Uterus (tissue), 3 donors: ENCODE measurements at regions not wholly inside any gene's neighbourhood (a gene's known extent, or its start where the extent isn't known, plus 50 kb on each side); places are given as distances from the start of the nearest gene placed in this dataset.
A peak's percentile ranks its signal among the peaks of the same experiment; 100 is the strongest.

Source experiments
- DNase-seq, 2 donors: peaks; one replicate each; pipeline ENCODE4 v3.0.0-alpha.2; 2019 to 2020
- H3K27ac ChIP-seq, 2 donors: fragments of 200-600 bp; sonication (generic); 1 replicate in 1 of 2; 2 replicates in 1 of 2; pipeline ENCODE4 v1.5.1; 2016 to 2018
- H3K27me3 ChIP-seq, 2 donors: fragments of 200-600 bp; sonication (generic); one replicate each; pipeline ENCODE4 v1.5.1; 2018 to 2019; ENCODE audit warnings: control low read depth in 1 of 2
- H3K36me3 ChIP-seq, 2 donors: fragments of 200-600 bp; sonication (generic); one replicate each; pipeline ENCODE4 v1.5.1; 2019; ENCODE audit warnings: control low read depth in 1 of 2
- H3K4me1 ChIP-seq, 2 donors: fragments of 200-600 bp; sonication (generic); one replicate each; pipeline ENCODE4 v1.5.1; 2018 to 2019; ENCODE audit warnings: control low read depth in 1 of 2
- H3K4me3 ChIP-seq, 2 donors: fragments of 200-600 bp; sonication (generic); 1 replicate in 1 of 2; 2 replicates in 1 of 2; pipeline ENCODE4 v1.5.1; 2018 to 2019; ENCODE audit warnings: mild to moderate bottlenecking in 1 of 2
- H3K9me3 ChIP-seq, 2 donors: fragments of 200-600 bp; sonication (generic); one replicate each; pipeline ENCODE4 v1.5.1; 2019; ENCODE audit warnings: control low read depth in 1 of 2
- CTCF ChIP-seq, 4 experiments: fragments of 200-600 bp in 2 of 4; fragments of 450-650 bp in 2 of 4; sonication (generic) in 2 of 4; IDR thresholded peaks; one replicate each; pipeline ENCODE4 v1.5.1; 2016 to 2019; ENCODE audit warnings: antibody characterized with exemption in 4 of 4, mild to moderate bottlenecking in 2 of 4, moderate library complexity in 1 of 4
- POLR2A ChIP-seq, 2 donors: fragments of 450-650 bp; IDR thresholded peaks; one replicate each; pipeline ENCODE4 v1.6.1; 2016; ENCODE audit warnings: antibody characterized with exemption in 2 of 2, mild to moderate bottlenecking in 1 of 2, moderate library complexity in 1 of 2
- intact Hi-C: fragments of 100-400 bp; cut with DNase I; formaldehyde crosslinking; loops from one replicate; pipeline ENCODE4 v1.15.1; 2023; ENCODE audit warnings: low total_unique reads
- donor health status: DM: yes; HTN: yes; CAD: no.

GRCh38 chr18:75912829-75913228, 485.3 kb upstream of the SMIM21 start:
- H3K27ac ChIP-seq: no peak overlapping the region
- no peaks in the 10 kb centered on the region for H3K9me3 ChIP-seq
- H3K4me1 ChIP-seq: no peaks in the 10 kb centered on the region
- H3K27me3 ChIP-seq: no peaks in the 10 kb centered on the region
- intact Hi-C loops: no loop called here
- H3K36me3 ChIP-seq: no peaks in the 10 kb centered on the region
- no peak overlapping the region for H3K4me3 ChIP-seq
- TF ChIP-seq CTCF (IDR thresholded peaks at IDR 0.05) (no peak), POLR2A (IDR thresholded peaks at IDR 0.05) (no peak)
- DNase-seq: no peak

GRCh38 chr18:75904416-75904815, 476.9 kb upstream of the SMIM21 start:
- H3K27me3 ChIP-seq: no peaks in the 10 kb centered on the region
- no peak overlapping the region for H3K4me3 ChIP-seq
- H3K27ac ChIP-seq: no peak overlapping the region
- H3K36me3 ChIP-seq: no peaks in the 10 kb centered on the region
- no peaks in the 10 kb centered on the region for H3K9me3 ChIP-seq
- TF ChIP-seq CTCF (IDR thresholded peaks at IDR 0.05) (no peak), POLR2A (IDR thresholded peaks at IDR 0.05) (no peak)
- H3K4me1 ChIP-seq: no peaks in the 10 kb centered on the region
- DNase-seq: no peak
- intact Hi-C loops: no loop called here

- intact Hi-C loops: no loop called here
- Histone ChIP-seq H3K27ac (no peak overlapping the region), H3K4me3 (no peak overlapping the region)
Measured at GRCh38 chr18:75898651-75899050, 471.1 kb upstream of the SMIM21 start.

GRCh38 chr18:75897386-75897785, 469.9 kb upstream of the SMIM21 start:
- no peak for DNase-seq
- Histone ChIP-seq H3K27ac (no peak overlapping the region), H3K9me3 (no peaks in the 10 kb centered on the region), H3K27me3 (no peaks in the 10 kb centered on the region), H3K4me1 (no peaks in the 10 kb centered on the region), H3K36me3 (no peaks in the 10 kb centered on the region), H3K4me3 (no peak overlapping the region)
- intact Hi-C loops: no loop called here
- TF ChIP-seq CTCF (IDR thresholded peaks at IDR 0.05) (no peak), POLR2A (IDR thresholded peaks at IDR 0.05) (no peak)

More at GRCh38 chr18:75898651-75899050, 471.1 kb upstream of the SMIM21 start:
- Histone ChIP-seq H3K4me1 (no peaks in the 10 kb centered on the region), H3K27me3 (no peaks in the 10 kb centered on the region), H3K36me3 (no peaks in the 10 kb centered on the region), H3K9me3 (no peaks in the 10 kb centered on the region)
- no peak for DNase-seq
- TF ChIP-seq POLR2A (IDR thresholded peaks at IDR 0.05) (no peak), CTCF (IDR thresholded peaks at IDR 0.05) (no peak)

GRCh38 chr18:75896865-75897264, 469.4 kb upstream of the SMIM21 start:
- intact Hi-C loops: no loop called here
- H3K27ac ChIP-seq: no peak overlapping the region
- no peaks in the 10 kb centered on the region for H3K4me1 ChIP-seq
- H3K4me3 ChIP-seq: no peak overlapping the region
- H3K36me3 ChIP-seq: no peaks in the 10 kb centered on the region
- no peaks in the 10 kb centered on the region for H3K9me3 ChIP-seq
- TF ChIP-seq POLR2A (IDR thresholded peaks at IDR 0.05) (no peak), CTCF (IDR thresholded peaks at IDR 0.05) (peak in 1 of 4 experiments; percentile 13)
- H3K27me3 ChIP-seq: no peaks in the 10 kb centered on the region
- no peak for DNase-seq
